AG08396 (cell line): ENCODE measurements at regions not wholly inside any gene's neighbourhood (a gene's known extent, or its start where the extent isn't known, plus 50 kb on each side); places are given as distances from the start of the nearest gene placed in this dataset.
"Not testable (repeated sequence)": the region's sequence is repeated elsewhere in the genome, so short reads cannot be mapped to it uniquely, and the experiment has no call there.

ENCODE experiments used
- DNase-seq: peaks from one replicate; pipeline ENCODE4 v3.0.0; 2012; ENCODE audit warnings: low spot score, mixed read lengths

- no peak for DNase-seq
Measured at GRCh38 chr3:124636863-124637296, 93.4 kb upstream of the UMPS start.

- DNase-seq: no peak
Measured at GRCh38 chr3:124639406-124640237, 90.6 kb upstream of the UMPS start.

GRCh38 chr3:124640635-124641306 is 89.5 kb upstream of the UMPS start:
- no peak for DNase-seq

GRCh38 chr3:124643453-124643852 is 86.8 kb upstream of the UMPS start:
- DNase-seq: no peak

GRCh38 chr3:124646186-124646585 is 84.1 kb upstream of the UMPS start:
- not testable (repeated sequence) for DNase-seq

- no peak for DNase-seq
Measured at GRCh38 chr3:124648551-124648950, 81.7 kb upstream of the UMPS start.

- DNase-seq: no peak
Measured at GRCh38 chr3:124650798-124651197, 79.5 kb upstream of the UMPS start.

GRCh38 chr3:124651416-124651815 is 78.8 kb upstream of the UMPS start:
- DNase-seq: not testable (repeated sequence)

GRCh38 chr3:124652009-124652408 is 78.2 kb upstream of the UMPS start:
- no peak for DNase-seq

- DNase-seq: no peak
Measured at GRCh38 chr3:124653071-124653796, 77.0 kb upstream of the UMPS start.

GRCh38 chr3:124653797-124654469 is 76.3 kb upstream of the UMPS start:
- no peak for DNase-seq

- no peak for DNase-seq
Measured at GRCh38 chr3:124654470-124654845, 75.8 kb upstream of the UMPS start.

- no peak for DNase-seq
Measured at GRCh38 chr3:124656531-124656930, 73.7 kb upstream of the UMPS start.

- no peak for DNase-seq
Measured at GRCh38 chr3:124657138-124657537, 73.1 kb upstream of the UMPS start.

GRCh38 chr3:124658270-124658669 is 72.0 kb upstream of the UMPS start:
- no peak for DNase-seq

- no peak for DNase-seq
Measured at GRCh38 chr3:124659175-124659574, 71.1 kb upstream of the UMPS start.

GRCh38 chr3:124660599-124660998 is 69.7 kb upstream of the UMPS start:
- no peak for DNase-seq

GRCh38 chr3:124663690-124664089 is 66.6 kb upstream of the UMPS start:
- peak; percentile 29 for DNase-seq

GRCh38 chr3:124664804-124665203 is 65.4 kb upstream of the UMPS start:
- DNase-seq: no peak

- no peak for DNase-seq
Measured at GRCh38 chr3:124666067-124666466, 64.2 kb upstream of the UMPS start.

- peak; percentile 44 for DNase-seq
Measured at GRCh38 chr3:124669470-124669869, 60.8 kb upstream of the UMPS start.

GRCh38 chr3:124671106-124671505 is 59.1 kb upstream of the UMPS start:
- no peak for DNase-seq
